AG10803 (cell line): ENCODE measurements at regions not wholly inside any gene's neighbourhood (a gene's known extent, or its start where the extent isn't known, plus 50 kb on each side); places are given as distances from the start of the nearest gene placed in this dataset.

Source experiments
- DNase-seq: peaks from one replicate; pipeline ENCODE4 v3.0.0; 2010; ENCODE audit warnings: low read depth
- H3K4me3 ChIP-seq: 2 replicates; pipeline ENCODE4 v1.5.1; 2011; ENCODE audit warnings: mild to moderate bottlenecking, low read length, control low read depth
- TF ChIP-seq, protein P1 (sequence below): conservative IDR thresholded peaks from 2 replicates; pipeline ENCODE4 v1.5.1; 2011; ENCODE audit warnings: mild to moderate bottlenecking, low read length, control low read depth, inconsistent platforms

DNA sequence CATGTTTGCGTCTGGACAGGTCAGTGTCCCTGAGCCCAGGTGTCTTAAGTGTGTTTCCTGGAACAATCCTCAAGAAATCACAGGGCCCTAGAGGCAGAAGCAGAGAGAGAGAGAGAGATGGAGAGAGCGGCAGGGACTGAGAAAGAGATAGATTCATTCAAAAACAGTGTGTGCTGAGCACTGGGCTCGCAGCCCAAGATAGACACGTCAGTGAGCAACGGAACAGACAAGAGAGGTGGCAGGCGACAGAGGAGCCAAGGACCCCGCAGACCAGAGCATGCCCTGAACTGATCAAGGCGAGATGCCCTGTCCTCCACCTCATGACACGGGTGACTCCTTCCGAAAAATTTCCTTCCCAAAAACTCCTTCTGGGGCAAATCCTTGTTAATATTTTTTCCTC is 362.0 kb upstream of the SULF2 start:
- TF ChIP-seq, protein P1, sequence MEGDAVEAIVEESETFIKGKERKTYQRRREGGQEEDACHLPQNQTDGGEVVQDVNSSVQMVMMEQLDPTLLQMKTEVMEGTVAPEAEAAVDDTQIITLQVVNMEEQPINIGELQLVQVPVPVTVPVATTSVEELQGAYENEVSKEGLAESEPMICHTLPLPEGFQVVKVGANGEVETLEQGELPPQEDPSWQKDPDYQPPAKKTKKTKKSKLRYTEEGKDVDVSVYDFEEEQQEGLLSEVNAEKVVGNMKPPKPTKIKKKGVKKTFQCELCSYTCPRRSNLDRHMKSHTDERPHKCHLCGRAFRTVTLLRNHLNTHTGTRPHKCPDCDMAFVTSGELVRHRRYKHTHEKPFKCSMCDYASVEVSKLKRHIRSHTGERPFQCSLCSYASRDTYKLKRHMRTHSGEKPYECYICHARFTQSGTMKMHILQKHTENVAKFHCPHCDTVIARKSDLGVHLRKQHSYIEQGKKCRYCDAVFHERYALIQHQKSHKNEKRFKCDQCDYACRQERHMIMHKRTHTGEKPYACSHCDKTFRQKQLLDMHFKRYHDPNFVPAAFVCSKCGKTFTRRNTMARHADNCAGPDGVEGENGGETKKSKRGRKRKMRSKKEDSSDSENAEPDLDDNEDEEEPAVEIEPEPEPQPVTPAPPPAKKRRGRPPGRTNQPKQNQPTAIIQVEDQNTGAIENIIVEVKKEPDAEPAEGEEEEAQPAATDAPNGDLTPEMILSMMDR = no peak
- DNase-seq = no peak
- H3K4me3 ChIP-seq = no peak overlapping the region

DNA sequence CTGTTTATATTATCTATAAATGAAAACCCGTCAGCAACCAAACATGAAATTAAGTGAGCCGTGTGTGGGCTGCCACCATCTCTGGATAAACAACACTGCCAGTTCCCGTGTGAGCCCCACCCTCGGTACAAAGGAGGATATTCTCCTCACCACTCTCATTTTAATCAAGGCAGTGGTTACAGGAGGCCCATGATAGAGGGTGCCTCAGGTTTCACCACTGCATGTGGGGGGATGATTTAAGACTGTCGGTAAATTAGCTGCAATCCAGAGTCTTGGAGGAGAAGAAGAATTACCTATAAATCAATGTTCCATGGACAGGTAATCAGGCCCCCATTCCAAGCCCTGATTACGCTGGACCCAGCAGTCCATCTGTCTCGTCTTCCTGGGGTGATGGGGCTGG is 361.6 kb upstream of the SULF2 start:
- TF ChIP-seq, protein P1 = no peak
- H3K4me3 ChIP-seq = no peak overlapping the region
- no peak for DNase-seq

DNA sequence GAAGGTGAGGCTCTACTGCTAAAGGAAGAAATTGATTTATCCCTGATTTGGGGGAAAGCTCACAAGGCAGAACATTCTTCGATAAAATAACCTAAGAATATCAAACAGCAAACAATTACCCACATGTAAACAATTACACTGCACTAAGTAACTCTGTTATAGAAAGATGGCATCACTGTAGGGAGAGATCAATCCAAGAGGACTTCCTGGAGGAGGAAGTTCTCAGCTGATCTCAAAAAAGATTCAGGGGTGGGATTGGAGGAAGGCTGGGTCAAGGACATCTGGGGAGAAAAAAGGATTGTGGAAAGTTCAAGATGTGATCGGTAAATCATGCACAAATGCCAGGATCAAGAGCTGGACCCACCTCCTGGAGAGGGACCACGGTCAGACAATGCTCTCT is 361.0 kb upstream of the SULF2 start:
- no peak for DNase-seq
- H3K4me3 ChIP-seq = no peak overlapping the region
- TF ChIP-seq, protein P1 = no peak

DNA sequence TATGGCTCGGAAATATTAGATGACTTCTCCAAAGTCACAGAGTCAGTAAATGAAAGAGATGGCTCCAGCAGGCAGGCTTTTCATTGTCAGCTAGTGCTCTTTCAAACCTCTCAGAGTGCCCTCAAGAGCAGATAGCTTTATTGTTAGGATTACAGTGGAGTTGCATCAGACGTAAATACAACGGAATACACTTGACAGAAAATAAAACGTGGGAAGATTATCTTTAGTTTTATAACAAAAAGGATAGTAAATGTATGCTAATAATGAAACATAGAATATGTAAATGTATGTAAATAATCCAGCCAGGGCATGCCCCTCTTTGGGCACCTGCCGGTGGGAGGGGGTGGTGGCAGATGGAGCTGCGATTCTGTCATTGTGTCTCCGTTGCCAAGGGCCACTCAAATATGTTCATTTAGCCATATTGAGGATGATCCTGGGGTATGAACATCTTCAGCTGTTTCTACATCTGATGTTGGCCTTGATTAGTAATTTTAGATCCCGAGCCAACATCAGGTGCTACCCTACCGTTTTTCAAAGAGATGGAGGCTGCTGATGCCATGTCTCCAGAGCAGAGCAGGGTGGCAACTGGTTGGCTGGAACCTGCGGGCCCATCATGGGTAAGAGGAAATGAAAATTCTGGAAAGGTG is 358.3 kb upstream of the SULF2 start:
- DNase-seq = no peak
- H3K4me3 ChIP-seq = no peak overlapping the region
- TF ChIP-seq, protein P1 = no peak

DNA sequence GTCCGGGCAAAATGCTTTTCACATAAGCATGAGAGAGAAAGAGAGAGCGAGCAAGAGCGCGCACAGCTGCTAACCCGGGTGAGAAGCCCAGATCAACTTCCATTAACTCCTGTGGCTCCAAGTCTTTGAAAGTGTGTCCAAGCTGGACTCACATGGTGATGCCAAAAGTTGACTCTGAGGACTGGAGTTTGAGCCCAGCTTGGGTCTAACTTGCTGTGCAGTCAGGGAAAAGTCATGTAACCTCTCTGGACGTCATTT is 357.2 kb upstream of the SULF2 start:
- TF ChIP-seq, protein P1 = no peak
- DNase-seq = no peak
- no peak overlapping the region for H3K4me3 ChIP-seq

DNA sequence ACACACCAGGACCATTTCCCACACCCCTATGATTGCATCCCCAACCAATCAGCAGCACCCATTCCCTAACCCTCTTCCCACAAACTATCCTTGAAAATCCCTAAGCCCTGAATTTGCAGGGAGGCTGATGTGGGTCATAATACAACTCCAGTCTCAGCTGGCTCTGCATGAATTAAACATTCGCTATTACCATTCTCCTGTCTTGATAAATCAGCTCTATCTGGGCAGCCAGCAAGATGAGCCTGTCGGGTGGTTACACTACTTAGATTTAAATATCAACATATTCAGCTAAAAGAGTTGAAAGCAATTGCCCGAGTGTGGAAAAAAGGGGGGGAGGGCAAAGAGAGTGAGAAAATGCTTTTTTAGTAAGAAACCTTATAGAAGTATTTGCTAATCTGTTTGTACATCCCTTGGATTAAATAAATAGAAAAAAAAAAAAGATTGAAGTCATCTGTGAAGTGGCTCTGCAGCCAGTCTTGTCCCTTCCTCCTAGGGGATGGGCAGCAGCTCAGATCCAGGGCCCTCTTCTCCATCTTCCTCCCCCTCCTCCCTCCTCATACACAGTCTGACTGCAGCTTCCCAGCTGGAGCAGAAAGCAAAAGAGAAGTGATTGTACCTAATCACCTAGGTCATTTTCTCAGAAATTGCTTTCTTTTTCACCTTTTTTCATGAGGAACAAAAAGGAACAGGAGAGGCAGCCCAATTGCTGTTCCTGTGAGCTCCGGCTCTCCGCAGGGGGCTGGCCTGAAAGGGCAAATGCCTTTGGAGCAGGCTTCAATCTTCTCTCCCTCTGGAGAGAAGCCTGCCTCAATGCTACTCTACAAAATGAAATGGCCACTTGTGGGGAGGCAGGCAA is 356.6 kb upstream of the SULF2 start:
- TF ChIP-seq, protein P1 = no peak
- DNase-seq = no peak
- no peak overlapping the region for H3K4me3 ChIP-seq
